Chondrocyte (in vitro differentiated cells): ENCODE measurements at regions not wholly inside any gene's neighbourhood (a gene's known extent, or its start where the extent isn't known, plus 50 kb on each side); places are given as distances from the start of the nearest gene placed in this dataset.

Source experiments
- DNase-seq: peaks from one replicate; pipeline ENCODE4 v3.0.0; 2021; ENCODE audit warnings: mixed read lengths, low spot score
- H3K27ac Mint-ChIP-seq: one replicate; pipeline ENCODE4 v1.8.0; 2021; ENCODE audit warnings: mild to moderate bottlenecking, moderate library complexity, mixed read lengths; ENCODE audit not compliant: unreplicated experiment
- H3K27me3 Mint-ChIP-seq: 2 replicates; pipeline ENCODE4 v1.8.0; 2021; ENCODE audit warnings: low read depth, mixed read lengths
- H3K36me3 Mint-ChIP-seq: 2 replicates; pipeline ENCODE4 v1.8.0; 2021; ENCODE audit warnings: low read depth, mixed read lengths
- H3K4me1 Mint-ChIP-seq: 2 replicates; pipeline ENCODE4 v1.8.0; 2021; ENCODE audit warnings: low read depth, mild to moderate bottlenecking, mixed read lengths
- H3K4me3 Mint-ChIP-seq: one replicate; pipeline ENCODE4 v1.8.0; 2021; ENCODE audit warnings: mild to moderate bottlenecking, moderate library complexity, mixed read lengths; ENCODE audit not compliant: unreplicated experiment
- H3K9me3 Mint-ChIP-seq: 2 replicates; pipeline ENCODE4 v1.8.0; 2021; ENCODE audit warnings: low read depth, mixed read lengths
- CTCF ChIP-seq: fragments of 200-600 bp; sonication (generic); IDR thresholded peaks from 2 replicates; pipeline ENCODE4 v1.5.0; 2021; ENCODE audit warnings: antibody characterized with exemption, mild to moderate bottlenecking, moderate library complexity

- no peaks in the 10 kb centered on the region for H3K9me3 Mint-ChIP-seq
- no peak for TF ChIP-seq CTCF
- no peak overlapping the region for H3K4me3 Mint-ChIP-seq
- peaks cover 17% of the 10 kb centered on the region for H3K4me1 Mint-ChIP-seq
- H3K36me3 Mint-ChIP-seq, result no peaks in the 10 kb centered on the region
- no peaks in the 10 kb centered on the region for H3K27me3 Mint-ChIP-seq
- no peak overlapping the region for H3K27ac Mint-ChIP-seq
- no peak for DNase-seq
These were observed 458.3 kb upstream of the CELF4 start for GRCh38 chr18:38023871-38024270.

GRCh38 chr18:38022234-38022633 lies 456.6 kb upstream of the CELF4 start:
- peaks cover 17% of the 10 kb centered on the region for H3K4me1 Mint-ChIP-seq
- H3K4me3 Mint-ChIP-seq, result no peak overlapping the region
- no peaks in the 10 kb centered on the region for H3K36me3 Mint-ChIP-seq
- H3K27me3 Mint-ChIP-seq, result no peaks in the 10 kb centered on the region
- TF ChIP-seq CTCF, result no peak
- DNase-seq, result no peak
- H3K9me3 Mint-ChIP-seq, result no peaks in the 10 kb centered on the region
- no peak overlapping the region for H3K27ac Mint-ChIP-seq

GRCh38 chr18:38019292-38019691 lies 453.7 kb upstream of the CELF4 start:
- H3K4me1 Mint-ChIP-seq, result peaks cover 5% of the 10 kb centered on the region
- no peaks in the 10 kb centered on the region for H3K27me3 Mint-ChIP-seq
- DNase-seq, result no peak
- no peaks in the 10 kb centered on the region for H3K9me3 Mint-ChIP-seq
- H3K27ac Mint-ChIP-seq, result no peak overlapping the region
- TF ChIP-seq CTCF, result no peak
- no peaks in the 10 kb centered on the region for H3K36me3 Mint-ChIP-seq
- no peak overlapping the region for H3K4me3 Mint-ChIP-seq

- Mint-ChIP-seq H3K27me3 (peaks cover 5% of the 10 kb centered on the region), H3K4me3 (no peak overlapping the region), H3K4me1 (peaks cover 20% of the 10 kb centered on the region), H3K27ac (no peak overlapping the region), H3K9me3 (no peaks in the 10 kb centered on the region), H3K36me3 (no peaks in the 10 kb centered on the region)
- DNase-seq, result no peak
- no peak for TF ChIP-seq CTCF
These were observed 445.6 kb upstream of the CELF4 start for GRCh38 chr18:38010971-38011857.

- Mint-ChIP-seq H3K27me3 (peaks cover 6% of the 10 kb centered on the region), H3K27ac (no peak overlapping the region), H3K4me1 (peaks cover 20% of the 10 kb centered on the region), H3K4me3 (no peak overlapping the region), H3K9me3 (peaks cover under 1% of the 10 kb centered on the region), H3K36me3 (no peaks in the 10 kb centered on the region)
- no peak for TF ChIP-seq CTCF
- no peak for DNase-seq
These were observed 444.4 kb upstream of the CELF4 start for GRCh38 chr18:38010037-38010436.
